ENCODE measurements at regions not wholly inside any gene's neighbourhood (a gene's known extent, or its start where the extent isn't known, plus 50 kb on each side); places are given as distances from the start of the nearest gene placed in this dataset.

- DNase-seq, result no peak
Observed at GRCh38 chr12:24759155-24759554, 189.7 kb downstream of the BCAT1 start.

DNA sequence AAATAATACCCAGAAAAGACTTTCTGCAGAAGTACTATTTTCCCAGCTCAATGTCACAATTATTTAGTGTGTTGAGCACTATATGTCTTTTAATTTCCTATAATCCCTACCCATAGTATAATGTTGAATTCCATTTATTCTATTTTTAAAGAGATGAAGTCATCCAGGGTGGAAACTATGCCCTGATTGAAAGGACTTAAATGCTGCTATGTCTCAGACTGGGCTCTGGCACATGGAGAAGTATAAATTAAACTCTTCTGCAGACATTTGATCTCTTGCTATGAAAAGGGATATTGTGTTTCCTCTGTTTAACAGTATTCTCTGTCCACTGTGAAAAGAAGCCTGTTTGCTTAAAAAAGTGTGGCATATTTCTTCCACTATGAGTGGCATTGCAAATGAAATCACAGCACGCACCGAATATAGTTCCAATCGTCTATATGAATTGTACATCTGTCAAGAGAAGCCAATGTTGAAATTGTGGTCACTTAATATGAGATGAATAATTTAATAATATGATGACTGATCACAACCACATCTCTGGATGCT, 192.3 kb downstream of the BCAT1 start:
- DNase-seq, result no peak

DNA sequence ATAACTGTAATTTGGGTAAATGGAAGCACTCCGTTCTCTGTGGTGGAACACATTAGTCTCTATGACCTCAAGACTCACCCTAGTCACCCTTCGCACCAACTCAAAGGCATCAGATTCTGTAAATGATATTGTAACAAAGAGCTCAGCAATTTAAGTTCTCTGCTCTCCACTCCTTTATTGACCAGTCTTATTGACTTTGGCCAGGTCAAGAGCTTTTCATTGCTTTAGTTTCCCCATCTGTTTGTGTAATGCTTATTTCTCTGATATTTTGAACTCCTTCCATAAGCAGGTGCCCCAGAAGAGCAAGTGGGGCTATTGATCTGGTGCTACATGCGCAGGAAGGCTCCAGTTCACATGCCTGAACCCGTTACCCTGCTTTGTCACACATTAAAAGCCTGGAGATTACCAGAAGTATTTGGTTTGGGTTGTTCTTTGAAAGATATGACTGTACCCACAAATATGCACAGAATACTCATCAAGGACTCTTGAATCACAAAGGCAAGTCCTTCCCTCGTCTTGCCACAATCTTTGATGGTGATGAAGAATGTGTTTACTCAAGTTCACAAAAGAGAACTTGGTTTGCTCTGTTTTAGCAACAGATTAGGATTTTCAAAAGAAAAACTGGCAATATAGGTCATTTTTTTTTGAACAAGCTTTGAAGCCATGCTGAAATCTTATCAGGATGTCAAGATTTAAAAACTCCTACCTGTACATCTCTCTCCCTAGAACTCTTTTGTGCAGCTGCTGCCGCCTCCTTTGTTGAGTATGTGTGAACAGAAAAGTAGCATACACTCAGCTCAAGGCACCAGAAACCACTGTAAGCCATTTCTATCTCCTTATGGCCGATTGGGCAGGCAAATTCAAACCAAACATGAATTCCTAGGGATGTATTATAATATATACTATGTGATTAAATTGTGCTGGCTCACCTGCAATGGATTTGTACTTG, 193.9 kb downstream of the BCAT1 start:
- DNase-seq, result no peak

- DNase-seq, result no peak
Observed at GRCh38 chr12:24752763-24753462, 196.0 kb downstream of the BCAT1 start.

GRCh38 chr12:24751181-24751580, 197.7 kb downstream of the BCAT1 start:
- DNase-seq, result no peak

DNA sequence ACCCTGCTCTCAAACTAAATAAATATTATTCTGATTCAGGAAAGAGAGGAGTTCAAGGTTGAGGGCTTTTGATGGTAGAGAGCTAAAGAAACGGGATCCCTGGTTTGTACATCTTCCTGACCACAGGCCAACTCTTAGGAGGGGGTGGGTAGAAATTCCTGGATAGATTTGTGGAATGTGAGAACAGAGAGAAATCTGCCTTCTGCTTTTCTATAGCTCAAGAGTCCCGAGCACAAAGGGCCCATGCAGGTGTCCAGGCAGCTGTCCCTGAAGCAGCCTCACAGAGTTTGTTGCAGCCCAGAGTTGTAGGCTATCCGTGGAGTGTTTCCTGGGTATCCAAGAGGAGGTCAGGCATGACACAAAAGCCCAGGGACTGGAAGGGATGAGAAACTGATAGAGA, 198.6 kb downstream of the BCAT1 start:
- DNase-seq, result no peak

DNA sequence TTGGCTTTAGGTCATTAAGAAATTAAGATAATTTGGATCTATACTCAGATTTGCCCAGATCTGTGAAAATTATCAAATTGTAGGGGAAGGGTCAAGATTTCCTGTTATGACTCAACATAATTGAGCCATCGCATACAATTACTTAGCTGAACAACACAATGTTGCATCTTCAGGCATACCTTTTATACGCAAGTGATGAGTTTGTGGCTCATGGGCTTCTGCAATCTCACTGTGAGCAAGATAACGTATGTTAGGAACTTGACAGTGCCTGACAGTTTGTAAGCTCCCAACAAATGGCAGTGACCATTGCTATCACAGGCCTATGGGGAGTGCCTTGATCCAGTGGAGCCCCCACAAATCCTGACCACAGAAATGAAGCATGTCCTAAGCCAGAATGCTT, 199.7 kb downstream of the BCAT1 start:
- DNase-seq, result no peak

DNA sequence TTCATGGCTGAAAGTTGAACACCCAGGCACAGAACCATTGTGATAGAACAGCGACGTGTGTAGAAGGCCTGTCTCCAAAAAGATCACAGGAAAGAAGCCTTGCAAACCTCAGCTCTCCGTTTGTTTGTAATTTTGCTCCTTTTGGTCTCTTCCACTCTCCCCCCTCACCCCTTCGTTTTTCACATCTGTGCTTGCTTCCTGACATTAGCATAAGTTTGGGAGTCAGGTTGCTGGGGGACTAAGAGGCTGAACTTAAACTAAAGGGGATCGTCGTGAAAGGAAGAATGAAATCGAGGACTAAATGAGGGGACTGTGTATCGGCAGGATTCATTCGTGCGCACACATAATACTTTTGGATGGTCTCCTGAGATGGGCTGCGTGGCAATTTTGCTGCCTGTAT, 200.6 kb downstream of the BCAT1 start:
- no peak for DNase-seq

- DNase-seq, result no peak
Observed at GRCh38 chr12:24746864-24747263, 202.0 kb downstream of the BCAT1 start.

DNA sequence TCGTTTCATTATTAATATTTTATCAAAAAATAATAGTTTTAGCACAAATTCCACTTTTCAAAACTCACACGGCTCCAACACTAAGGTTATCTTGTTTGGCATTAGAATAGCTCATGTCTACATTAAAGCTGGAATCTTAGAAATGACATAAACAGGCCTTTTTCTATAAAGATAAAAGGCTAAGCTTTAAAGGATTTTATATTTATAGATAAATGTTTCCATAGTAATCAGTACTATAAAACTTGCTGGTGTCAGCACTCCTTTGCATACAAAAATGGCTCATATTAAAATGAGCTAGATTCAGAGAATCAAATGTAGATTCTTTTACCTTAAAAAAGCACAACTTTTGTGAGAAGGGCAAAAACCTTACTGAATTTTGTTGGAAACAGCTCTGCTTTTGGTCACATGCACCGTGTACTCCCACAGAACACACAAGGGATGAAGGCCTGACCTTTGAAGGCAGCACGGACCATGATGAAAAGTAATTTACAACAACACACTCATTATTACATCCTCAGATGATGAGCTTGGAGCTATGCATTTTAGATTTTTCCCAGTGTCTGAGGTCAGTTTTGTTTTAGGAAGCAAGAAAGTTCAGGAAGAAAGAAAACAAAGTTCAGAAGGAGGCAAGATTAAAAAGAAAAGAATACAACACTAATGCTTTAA, 202.8 kb downstream of the BCAT1 start:
- DNase-seq, result no peak

DNA sequence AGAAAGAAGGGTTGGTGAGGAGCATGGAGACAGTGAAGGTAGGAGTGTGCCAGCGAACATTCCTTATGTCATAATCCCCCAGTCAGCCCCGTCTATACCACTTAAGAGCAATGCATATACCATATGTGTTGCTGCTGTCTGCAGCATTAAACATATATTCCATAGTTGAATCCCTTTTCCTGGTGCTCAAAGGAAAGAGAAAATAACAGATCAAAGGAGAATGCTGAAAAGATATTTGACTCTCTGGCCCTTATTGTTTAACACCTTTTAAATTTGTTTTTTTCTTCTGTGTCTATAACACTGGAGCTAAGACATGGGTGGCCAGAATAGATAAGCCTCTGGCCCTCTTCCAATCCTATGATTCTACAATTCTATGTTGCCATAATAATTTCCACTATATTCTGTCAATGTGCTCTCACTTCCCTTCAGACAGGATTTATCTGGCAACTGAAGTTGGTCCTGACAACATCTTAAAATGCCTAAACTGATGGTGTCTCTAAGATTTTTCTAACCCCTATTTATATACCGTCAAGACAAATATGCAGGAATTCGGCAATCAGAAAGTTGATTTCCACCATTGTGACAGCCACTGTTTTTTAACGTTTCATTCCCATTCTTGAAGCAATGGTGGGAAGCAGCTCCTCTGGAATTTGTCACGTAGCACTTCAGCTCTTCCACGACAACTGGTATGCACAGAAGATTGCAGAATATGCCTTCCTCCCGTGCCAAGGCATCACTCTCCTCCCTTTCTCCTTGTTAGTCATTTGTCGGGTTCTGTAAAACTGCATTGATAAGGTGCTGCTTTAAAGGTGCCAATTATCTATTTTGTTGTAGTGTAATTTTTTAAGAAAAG, 204.7 kb downstream of the BCAT1 start:
- no peak for DNase-seq

DNA sequence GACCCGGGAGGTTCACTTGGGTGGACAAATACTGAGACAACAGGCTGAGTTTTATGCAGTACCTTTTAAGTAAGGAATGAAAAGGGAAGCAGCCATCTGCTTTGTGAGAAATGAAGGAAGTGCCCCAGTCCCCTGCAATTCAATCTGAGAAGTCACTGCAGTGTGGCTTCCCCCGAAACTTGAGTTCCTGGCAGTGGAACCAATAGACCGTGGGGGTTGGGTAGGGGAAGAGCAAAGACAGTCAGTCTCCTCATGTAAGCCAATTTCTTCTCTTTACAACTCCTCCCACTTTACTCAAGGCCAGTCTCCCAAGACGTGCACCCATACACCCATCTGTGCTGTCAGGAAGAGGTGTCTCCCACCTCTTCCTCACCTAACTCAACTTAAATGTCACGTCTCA, 206.5 kb downstream of the BCAT1 start:
- DNase-seq, result peak; percentile 19

DNA sequence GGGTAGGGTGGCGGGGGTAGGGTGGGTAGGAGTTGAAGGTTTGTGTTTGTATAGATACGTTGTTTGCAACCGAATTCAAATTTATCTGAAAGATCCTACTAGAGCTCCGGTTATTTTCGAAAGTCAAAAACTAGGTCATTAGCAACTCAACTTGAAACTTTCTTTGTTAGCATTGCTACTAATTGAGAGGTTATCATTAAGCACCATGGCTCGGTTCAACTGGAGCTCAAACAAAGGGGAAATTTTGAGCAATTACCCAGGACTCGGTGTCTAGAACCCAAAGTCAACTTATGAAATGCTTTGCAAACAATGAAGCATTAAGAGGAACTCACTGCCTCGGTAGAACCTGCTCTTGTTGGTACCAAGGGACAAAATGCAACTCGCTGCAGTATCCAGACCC, 207.7 kb downstream of the BCAT1 start:
- no peak for DNase-seq

DNA sequence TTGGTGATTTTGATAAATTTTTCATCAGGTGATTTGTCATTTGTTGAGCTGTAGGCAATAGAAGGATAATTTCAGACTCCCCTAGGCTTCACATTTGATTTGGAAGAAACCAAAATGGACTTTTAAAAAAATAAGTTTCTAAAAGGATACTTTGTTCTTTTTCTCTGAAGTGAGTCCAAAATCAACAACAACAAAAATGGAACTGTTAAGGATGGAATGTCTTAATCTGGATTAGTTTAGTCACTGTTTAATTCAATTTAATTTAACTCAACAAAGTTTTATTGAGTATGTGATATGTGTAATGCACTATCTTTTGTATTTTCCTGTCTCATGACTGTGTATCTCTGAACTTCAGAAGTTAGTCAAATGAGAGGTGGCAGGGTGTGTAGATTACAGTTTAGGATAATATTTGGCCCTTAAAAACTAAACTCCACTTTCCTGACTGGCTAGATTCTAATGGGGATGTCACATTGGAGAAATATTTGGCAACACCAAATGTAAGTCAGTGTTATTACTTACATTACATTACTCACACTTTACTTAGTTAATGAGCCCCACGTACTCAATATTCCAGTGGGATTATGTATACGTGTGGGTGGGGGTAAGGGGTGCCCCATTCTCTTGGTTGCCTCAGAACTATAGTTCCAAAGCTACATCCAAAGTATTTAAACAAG, 209.7 kb downstream of the BCAT1 start:
- DNase-seq, result no peak

- no peak for DNase-seq
Observed at GRCh38 chr12:24738441-24738840, 210.5 kb downstream of the BCAT1 start.

DNA sequence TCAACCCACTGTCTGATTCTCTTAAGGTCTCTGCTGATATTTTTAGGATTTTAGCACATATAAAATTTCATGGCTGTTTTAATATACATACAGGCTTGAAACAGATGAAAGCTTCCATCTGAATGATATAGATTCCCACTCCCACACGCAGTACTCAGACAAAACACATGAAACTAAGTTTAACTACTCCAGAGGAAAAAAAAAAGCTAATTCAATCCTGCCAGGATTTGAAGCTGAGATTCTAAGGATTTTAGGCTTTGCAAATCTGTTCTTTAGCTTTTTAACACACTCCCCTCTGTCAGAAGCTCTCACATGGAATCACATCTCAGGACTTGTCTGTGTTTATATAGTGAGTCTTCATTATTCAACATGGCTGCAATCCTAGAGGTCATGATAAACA, 217.3 kb downstream of the BCAT1 start:
- DNase-seq, result no peak

GRCh38 chr12:24730489-24730896, 218.4 kb downstream of the BCAT1 start:
- no peak for DNase-seq

DNA sequence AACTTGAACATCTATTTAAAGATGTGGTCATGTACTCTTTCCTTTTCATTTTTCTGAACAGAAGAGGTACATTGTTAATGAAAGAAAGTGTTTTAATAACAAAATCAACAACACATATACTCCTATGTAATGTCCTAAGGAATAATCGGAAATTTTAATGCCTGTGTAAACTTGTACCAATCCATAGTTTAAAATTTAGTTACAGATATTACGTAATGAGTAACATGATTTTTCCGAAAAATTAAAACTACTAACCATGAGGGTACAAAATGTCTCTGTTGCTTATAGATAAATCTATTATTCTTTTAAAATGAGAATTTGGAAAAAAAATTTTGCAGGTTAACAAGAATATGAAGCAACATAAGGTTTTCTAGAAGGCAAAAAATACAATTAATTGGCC, 220.1 kb downstream of the BCAT1 start:
- no peak for DNase-seq

DNA sequence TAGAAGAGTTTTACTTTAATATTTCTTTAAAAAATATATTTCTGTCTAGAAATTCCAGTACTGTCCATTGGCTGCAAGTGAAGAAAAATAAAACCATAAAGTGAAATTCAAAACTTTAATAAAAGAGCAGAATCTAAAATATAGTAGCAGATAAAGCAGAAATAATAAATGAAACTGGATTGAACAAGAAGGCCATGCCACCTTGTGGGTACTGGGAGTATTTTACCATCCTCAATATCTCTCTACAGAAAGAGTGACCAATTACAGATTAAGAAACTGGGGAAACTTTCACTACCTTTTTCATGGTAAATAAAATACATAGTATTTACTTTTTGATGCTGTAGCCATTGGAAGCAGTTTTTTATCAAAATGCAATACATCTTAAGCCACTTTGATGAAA, 220.5 kb downstream of the BCAT1 start:
- DNase-seq, result no peak

GRCh38 chr12:24725616-24726015, 223.3 kb downstream of the BCAT1 start:
- no peak for DNase-seq

- DNase-seq, result no peak
Observed at GRCh38 chr12:24724814-24725213, 224.1 kb downstream of the BCAT1 start.

DNA sequence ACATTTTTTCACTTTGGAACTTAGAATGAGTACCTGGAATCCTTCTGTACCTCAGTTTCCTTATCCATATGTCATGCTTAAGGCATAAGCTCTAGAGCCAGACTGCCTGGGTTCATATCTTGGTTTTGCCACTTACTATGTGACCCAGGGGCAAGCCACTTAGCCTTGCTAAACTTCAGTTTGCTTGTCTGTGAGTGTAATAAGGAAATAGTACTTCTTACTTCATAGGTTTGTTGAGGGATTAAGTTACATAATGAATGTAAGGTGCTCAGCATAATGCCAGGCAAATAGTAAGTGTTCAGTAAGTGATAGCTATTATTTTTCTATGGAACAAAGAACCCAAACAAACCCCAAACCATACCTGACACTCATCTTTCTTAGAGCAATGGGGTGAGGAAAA, 225.1 kb downstream of the BCAT1 start:
- DNase-seq, result no peak
